HG03039 (cell line): ENCODE measurements at regions not wholly inside any gene's neighbourhood (a gene's known extent, or its start where the extent isn't known, plus 50 kb on each side); places are given as distances from the start of the nearest gene placed in this dataset.

Experiments
- ATAC-seq: cut with Tn5 transposase; IDR thresholded peaks from one replicate; pipeline ENCODE4 v1.9.1; 2021; ENCODE audit warnings: mild to moderate bottlenecking, moderate library complexity; ENCODE audit not compliant: unreplicated experiment

DNA sequence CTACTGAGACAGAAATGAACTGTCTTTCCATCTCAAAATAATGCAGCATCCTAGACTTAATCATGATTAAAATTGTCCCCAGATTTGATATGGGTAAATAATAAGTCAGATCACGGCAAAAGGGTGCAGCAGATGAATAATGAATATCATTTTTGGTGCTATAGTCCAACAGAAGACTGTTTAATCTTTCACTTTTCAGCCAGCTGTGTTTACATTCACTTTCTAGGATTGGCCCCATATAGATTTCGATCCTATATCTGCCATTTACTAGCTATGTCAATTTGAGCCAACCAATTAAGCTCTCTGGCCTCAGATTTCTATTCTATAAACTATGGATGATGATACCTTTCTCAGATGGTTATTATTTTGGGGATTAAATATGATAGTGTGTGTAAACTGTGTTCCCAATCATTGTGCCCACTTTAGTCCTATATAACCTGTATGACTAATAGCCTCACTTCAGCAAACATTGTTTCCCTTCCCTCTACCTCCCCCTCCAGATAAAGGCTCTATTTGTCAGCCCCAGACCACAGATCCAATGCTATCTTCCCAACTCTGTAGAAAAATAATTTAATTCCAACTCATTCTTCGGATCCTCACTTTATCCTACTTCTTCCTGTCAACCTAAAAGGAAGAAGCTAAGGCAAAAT lies 53.6 kb upstream of the NT5E start:
- no peak for ATAC-seq

DNA sequence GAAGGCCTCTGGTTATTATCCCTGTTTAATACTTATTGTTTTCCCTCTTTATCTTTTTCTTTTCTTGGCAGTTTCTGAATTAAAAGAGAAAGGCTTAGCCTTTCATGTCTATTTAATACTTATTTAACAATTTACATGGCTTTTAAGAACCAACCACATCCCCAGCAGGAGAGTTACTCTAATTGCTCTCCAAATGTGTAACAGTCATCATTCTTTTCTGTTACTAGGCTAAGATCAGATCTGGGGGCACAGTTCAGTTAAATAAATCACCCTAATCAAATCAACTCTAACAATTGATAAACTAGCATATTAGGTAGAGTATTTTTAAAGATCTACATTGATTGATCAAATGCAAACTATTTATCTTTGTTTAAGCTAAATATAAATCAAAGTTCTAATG lies 54.1 kb upstream of the NT5E start:
- no peak for ATAC-seq

DNA sequence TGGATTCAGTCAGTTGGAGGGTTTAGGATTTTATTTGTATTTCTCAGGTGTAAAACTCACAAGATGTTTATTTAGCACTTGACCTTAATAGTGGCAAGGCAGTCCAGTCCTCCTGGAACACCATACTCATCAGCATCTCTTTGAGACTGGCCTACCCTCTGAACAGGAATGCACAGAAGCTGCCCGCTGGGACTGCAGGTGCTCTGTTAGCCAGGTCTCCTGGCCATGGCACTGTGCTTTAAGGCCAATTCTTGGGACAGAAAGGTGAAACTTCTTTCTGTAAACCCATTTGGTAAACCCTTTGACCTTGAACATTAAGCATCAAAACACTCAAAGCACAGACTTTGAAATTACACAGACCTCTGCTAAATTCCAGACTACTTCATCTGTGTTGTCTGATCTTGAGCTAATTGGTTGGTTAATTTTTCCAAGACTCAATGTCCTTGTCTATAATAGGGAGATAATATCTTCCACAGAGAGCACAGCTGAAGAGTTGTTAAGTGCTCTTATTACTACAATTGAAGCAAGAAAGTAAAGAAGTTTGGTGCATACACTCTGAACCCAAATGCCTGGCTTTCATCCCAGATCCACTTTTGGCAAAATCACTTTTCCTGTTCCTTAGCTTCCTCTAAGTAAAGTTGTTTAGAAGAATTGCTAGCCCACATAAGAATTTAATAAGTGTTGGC lies 54.9 kb upstream of the NT5E start:
- no peak for ATAC-seq

DNA sequence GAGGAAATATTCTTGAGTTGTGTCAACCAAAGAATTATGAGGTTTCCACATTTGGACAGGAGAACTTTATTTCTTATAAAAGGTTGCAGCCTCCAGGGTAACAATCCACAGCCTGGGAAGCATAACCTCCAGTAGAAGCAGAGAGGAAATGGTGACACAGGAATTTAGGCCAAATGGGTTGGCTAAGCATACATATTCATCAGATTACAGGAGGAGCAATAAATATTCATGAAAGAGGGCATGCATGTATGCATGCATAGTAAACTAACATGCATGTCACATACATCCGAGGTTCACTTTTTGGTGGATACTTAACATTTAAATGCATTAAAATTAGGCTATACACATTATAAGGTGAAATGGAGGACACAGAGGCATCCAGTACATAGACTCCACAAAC lies 55.7 kb upstream of the NT5E start:
- ATAC-seq, result no peak

DNA sequence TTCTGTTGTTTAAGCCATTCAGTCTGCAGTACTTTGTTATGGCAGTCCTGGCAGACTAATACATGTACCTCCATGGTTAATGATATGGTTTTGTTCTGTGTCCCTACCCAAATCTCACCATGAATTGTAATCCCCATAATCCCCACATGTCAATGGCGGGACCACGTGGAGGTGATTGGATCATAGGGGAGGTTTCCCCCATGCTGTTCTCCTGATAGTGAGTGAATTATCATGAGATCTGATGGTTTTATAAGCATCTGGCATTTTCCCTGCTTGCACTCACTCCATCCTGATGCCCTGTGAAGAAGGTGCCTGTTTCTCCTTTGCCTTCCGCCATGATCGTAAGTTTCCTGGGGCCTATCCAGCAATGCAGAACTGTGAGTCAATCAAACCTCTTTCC lies 57.5 kb upstream of the NT5E start:
- no peak for ATAC-seq

DNA sequence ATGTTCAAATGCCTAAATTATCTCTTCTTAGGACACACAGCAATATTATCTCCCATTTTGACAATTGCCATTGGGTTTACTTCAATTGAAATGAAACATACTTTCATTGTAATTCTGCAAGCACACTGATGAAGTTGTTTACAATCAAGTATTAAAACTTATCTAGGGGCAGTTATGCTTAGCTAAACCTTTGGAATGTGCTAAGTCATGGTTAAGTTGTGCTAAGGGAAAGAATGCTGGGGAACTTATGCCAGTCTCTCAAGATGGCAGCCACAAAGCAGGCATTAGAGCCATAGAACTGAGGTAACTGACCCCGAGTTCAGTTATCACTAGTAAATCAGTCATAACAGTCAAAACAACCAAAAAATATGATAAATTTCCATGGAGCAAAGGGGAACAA lies 59.1 kb upstream of the NT5E start:
- no peak for ATAC-seq

DNA sequence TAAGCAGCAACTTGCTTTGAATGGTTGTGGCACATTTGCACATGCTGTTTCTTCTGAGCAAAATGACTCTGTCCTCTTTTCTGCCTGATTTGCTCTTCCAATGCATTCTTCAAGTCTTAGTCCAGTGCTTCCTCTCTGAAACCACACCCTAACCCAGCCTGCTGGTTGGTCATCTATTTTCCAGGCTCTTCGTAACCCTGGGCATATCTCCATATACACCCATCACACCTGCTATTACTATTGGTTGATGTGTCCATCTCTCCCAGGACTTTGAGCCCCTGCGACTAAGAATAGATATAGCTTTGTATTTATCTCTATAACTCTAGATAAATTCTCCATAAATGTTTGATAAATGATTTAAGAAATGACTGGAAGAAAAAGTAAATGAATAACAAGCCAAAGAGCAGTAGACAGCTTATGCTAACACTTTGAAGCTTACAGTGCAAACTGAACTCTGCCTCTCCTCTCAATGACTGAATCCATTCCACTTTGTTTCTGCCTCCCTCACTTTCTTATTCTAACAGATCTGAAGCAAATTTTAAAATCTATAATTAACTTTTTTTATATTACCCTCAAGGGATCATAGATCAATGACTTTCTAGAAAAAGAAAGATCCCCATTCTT lies 59.7 kb upstream of the NT5E start:
- ATAC-seq, result no peak

DNA sequence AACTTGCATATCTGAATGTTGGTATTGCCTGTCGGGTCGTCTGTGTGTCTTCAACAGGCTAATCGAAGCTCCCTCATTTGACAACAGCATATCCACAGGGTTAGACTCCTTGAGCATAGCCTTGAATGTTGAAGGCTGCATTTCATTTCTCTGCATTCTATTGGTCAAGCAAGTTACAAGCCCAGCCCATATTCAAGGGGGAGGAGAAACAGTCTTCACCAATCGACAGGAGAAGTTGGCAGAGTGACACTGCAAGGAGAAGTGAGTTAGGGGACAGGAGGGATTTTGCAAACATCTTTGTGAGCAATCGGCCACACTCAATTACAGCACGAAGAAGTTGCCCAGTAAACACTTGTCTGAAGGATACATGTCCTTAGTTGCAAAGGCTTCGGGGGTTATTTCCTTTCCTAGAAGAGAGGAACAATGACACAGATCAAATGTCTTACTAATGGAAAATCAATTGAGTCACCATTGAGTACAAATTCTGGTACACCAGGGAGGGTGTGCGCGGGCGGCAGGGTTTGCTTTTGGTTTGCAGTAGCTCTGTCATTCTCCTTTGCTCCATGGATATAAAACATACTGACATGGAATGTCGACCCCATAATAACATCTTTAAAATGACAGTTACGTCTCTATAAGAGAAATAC lies 60.6 kb upstream of the NT5E start:
- ATAC-seq, result no peak

DNA sequence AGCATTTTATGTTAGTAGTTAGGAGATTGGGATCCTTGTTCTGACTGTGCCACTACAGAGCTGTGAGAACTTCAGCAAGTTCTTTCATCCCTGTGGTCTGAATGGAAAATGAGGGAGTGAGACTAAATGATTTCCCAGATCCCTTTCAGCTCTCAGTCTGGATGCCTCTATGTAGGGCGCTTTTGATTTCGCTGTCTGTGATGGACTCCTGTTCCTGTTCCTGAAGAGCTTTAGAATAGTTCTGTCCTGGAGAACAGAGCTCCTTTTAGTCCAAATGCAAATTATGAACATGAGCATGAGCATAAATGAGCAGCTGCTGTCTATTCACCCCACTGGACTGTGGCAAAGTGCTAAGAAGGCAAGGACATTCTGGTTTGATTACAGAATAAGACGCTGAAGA lies 61.4 kb upstream of the NT5E start:
- no peak for ATAC-seq

DNA sequence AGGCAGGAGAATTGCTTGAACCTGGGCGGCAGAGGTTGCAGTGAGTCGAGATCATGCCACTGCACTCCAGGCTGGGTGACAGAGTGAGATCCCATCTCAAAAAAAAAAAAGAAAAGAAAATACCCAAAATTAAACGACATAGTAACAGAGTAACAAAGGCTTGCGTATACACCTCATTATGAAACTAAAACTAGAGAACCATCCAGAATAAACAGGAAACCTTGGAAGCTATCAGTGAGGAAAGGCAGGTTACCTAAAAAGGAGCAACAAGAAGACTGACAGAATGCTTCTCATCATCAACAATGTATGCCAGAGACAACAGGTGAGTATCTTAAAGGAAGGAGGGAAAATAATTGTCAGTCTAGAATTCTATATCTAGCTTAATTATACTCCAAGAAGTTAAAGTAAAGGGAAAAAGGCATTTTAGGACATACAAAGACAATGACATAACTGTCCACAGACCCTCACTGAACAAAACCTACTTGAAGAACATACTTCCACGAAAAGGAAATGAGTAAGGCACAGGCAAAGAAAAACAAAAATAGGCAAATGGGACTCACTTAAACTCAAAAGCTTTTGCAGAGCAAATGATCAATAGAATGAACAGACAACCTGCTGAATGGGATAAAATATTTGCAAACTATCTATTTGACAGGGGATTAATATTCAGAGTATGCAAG lies 64.1 kb upstream of the NT5E start:
- ATAC-seq, result no peak

DNA sequence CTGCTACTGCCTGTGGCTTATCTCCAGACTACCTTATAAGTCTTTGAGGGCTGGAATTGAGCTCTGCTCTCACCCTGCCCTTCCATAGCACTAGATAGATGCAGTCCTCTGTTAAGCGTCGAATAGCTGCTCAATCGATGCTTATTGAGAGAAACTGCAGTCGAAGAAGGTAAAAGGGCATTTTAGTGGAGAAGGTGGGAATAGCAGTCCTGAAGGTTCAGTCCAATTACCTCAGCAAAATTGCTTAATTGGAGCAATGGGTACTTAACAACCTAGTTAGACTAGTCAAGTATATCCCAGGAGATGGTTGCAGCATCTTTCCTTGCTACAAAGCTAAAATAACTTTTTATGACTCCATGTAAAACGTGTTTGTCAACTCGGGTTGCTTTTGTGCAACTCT lies 66.8 kb upstream of the NT5E start:
- ATAC-seq, result no peak

DNA sequence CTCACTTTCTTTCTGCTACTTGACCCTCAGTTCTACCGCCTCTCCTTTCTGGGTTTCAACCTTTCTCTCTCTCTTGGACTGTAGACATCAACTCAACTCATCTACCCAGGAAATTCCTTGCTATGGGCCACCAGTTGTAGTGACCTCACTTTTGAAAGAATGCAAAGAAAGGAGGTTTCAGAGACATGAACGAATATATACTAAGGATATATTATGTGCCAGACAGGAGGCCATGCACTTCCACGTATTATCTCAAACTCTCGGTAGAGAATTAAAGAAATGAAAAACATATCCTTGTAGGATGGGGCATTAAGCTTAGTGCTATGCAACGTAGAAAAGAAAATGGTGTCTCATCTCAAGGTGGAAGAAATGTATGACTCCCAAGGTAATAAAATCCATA lies 67.3 kb upstream of the NT5E start:
- no peak for ATAC-seq

DNA sequence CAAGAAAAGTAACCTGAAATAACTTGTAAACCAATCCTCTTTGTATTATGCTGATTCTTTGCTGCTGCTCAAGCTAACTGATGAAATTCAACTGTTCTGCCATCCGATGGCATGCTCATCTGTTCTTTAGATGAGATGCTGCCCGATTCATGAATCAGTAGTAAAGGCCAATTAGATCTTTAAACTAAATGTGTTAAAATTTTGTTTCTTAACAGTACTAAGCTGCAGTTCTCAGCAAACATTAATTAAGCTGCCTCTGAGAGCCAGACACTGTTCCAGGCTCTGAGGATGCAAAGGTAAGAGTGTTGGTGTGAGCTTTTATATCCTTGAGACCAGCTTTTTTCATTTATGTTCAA lies 77.0 kb upstream of the NT5E start:
- ATAC-seq, result no peak

DNA sequence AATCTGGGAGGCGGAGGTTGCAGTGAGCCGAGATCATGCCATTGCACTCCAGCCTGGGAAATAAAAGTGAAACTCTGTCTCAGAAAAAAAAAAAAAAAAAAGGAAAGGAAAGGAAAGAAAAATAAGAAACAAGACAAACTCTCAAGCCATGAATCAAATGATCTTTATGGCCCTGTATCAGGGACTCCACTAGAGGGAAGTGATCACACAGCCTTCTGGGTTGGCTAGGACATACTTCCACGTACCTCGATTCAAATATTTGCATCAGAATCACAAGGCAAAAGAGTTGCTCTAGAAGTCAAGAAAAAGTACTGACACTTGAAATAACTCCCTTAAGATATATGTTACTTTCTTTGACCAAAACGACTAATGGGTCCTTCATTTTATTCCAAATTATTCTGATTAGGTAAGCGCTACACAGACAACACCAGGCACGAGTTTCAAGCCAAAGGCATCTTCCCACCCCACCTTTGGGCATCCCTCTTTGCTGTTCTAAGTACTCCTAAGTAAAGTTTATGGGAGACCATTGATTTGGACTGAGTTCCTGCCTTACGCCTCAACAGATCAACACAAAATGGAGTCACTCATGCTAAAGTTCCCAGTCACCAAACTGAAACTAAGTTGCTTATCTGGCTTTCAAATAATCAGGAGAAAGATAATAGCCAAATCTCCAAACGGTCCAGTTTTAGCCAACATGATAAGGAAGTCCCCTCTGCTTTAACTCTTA lies 77.5 kb upstream of the NT5E start:
- ATAC-seq, result no peak

DNA sequence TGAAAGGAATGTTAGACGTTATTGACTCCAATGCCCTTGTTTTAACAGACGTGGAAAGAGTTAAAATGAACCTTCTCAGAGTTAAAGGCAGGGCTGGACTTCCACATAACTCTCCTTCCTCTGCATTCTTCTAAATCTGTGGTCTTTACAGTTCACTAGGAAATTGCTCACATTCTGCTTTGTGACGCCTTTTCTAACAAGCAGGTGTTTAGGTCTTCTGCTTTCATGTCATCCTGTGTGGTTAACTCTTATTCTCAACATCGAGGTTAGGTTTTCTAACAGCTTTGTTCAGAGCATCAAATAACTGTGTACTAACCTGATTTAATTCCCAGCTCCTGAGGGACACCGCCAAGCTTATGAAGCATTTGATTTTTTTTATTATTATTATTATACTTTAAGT lies 81.3 kb upstream of the NT5E start:
- ATAC-seq, result no peak

DNA sequence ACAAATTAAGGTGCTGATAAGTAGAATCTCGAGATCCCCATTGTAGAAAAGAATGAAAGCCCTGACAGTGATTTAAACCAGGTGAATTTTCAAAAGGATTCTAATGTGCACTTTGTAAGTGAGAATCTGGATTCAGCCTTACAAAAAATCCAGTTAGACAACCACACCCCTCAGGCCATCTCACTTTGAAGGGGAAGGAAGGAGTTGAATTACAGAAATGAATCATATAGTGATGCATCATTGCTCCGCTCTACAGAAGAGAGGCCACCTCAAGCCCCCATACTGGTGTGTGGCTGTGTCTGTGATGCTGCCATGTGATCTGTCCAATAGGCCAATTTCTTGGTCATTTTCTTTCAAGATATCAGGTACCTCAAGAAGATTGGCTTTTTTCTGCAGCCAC lies 85.5 kb upstream of the NT5E start:
- no peak for ATAC-seq

DNA sequence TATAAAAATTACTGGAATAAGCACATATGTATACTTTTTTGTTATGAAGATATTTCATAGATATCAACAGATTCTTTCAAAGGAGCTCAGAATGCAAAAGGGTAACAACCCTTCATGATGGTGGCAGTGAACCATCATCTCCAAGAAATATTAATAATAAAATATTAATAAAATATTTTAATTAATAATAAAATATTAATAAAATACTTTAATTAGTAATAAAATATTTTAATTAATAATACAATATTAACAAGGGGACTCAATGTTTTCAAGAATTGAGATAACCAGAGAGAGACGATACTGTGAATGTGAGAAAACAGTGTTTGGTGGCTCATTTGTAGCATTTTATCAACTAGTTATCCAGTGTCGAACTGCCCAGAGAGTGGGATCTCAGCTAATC lies 86.0 kb upstream of the NT5E start:
- no peak for ATAC-seq

DNA sequence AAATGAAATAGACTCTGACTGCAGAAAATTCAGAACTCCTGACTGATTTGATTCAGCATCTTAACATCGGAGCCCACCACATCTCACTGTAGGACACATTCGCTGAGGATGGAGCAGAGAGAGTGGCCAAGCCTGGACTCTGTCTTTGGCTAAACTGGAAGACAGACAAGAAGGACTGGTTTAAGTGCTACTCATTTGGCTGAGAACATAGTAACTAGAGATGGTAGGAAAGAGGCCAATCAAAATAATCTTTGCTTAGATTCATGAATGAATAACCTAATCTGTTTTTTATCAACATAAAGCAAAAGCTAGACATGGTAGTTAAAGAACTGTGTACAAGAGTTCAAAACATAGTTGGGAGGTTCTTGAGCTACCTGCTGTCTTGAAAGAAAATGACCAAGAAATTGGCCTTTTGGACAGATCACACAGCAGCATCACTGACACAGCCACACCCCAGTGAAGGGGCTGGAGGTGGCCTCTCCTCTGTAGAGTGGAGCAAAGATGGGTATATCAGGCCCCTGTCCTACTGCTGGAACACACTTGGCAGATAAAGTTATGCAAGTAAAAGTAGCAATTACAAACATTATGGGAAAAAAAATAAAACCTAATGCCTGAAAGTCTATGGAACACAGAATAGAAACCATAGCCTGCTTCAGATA lies 87.1 kb upstream of the NT5E start:
- no peak for ATAC-seq

DNA sequence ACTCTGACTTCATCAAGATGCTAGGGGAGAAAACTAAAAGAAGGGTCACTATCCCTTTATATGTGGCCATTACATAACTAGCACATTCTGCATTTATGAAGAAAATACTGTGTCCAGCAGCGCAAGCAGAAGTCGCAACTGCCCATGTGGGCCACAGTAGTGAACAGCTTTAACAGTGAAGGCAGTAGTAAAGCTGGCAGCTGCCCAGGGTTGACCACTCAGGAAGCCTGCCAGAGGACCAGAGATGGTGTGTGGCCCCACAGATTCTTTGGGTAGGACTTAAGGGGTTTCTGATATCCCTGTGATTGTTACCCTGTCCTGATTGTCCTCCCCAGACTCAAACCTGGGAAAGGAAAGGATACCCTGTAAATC lies 88.3 kb upstream of the NT5E start:
- no peak for ATAC-seq

DNA sequence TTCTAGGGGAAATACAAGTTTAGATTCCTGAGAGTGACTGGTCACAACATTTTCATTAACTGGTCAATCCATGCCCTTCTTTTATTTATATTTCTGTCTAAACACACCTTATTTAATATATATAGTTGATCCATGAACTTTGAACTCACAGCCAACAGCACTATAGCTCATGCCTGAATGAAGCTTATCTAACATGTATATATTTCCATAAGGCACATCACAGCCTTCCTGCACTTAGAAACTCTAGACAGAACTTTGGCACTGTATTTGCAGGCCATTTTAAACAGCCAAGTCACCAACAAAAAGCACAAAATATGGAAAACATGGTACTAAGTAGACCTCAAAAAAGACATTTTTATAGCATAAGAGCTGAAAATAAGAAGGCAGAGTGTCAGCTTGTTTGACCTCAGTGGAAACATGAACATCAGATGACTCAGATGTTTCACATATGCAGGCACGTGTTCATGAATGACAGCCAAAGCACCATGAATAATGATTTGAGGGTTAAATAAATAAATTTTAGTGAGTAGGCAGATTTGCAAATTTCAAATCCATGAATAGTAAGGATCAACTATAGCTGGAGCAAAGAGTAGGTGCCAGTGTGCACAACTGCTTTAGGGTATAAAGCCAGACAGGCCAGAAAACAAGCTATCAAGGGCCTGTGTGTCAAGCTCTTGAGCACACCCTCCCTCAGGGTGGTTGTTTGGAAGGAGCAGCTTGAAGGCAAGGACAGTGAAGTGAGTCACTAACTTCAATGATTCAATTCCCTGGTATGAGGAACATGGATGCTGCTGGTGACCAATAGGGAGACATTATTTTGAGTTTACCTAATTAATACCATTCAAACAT lies 88.9 kb upstream of the NT5E start:
- ATAC-seq, result no peak
